PC-3 (cell line): ENCODE measurements at regions not wholly inside any gene's neighbourhood (a gene's known extent, or its start where the extent isn't known, plus 50 kb on each side); places are given as distances from the start of the nearest gene placed in this dataset.

Source experiments
- EZH2phosphoT487 ChIP-seq: fragments of 300-600 bp; sonication (generic); IDR thresholded peaks from 2 replicates; pipeline ENCODE4 v1.6.1; 2018; ENCODE audit warnings: mild to moderate bottlenecking, antibody characterized with exemption, low read length, borderline replicate concordance
- TF ChIP-seq, protein P1 (sequence below): fragments of 300-600 bp; sonication (generic); conservative IDR thresholded peaks from 2 replicates; pipeline ENCODE4 v1.5.1; 2017; ENCODE audit warnings: antibody characterized with exemption, low read depth, mild to moderate bottlenecking, low read length

DNA sequence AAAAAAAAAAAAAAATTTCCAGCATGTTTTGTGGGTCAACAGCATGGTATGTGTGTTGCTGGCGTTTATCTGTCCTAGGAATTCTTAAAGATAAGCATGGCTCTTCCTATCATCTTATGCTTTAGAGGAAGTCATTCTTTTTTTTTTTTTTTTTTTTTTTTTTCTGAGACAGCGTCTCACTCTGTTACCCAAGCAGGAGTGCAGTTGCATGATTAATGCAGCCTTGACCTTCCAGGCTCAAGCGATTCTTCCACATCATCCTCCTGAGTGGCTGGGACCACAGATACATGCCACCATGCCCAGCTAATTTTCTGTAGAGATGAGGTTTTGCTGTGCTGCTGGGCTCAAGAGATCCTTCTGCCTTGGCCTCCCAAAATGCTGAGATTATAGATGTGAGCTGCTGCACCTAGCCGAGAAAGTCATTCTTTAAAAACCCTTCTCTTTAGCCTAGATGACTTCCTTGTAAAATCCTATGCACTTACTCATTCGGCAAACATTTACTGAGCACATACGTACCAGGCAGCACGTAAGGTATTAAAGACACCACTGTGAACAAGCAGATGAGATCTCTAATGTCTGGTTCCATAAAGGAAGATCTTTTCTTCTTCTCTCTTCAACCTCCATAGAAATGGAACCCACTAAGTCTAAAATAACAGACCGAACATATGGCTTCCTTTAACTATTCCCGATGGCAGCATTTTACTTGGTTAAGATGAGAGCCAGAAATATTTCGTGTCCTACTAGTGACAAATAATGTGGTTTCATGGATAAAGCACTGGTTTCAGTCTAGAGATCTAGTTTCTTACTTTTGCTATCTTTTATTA, 122.4 kb downstream of the RIN2 start:
- TF ChIP-seq EZH2phosphoT487, result no peak
- TF ChIP-seq, protein P1, sequence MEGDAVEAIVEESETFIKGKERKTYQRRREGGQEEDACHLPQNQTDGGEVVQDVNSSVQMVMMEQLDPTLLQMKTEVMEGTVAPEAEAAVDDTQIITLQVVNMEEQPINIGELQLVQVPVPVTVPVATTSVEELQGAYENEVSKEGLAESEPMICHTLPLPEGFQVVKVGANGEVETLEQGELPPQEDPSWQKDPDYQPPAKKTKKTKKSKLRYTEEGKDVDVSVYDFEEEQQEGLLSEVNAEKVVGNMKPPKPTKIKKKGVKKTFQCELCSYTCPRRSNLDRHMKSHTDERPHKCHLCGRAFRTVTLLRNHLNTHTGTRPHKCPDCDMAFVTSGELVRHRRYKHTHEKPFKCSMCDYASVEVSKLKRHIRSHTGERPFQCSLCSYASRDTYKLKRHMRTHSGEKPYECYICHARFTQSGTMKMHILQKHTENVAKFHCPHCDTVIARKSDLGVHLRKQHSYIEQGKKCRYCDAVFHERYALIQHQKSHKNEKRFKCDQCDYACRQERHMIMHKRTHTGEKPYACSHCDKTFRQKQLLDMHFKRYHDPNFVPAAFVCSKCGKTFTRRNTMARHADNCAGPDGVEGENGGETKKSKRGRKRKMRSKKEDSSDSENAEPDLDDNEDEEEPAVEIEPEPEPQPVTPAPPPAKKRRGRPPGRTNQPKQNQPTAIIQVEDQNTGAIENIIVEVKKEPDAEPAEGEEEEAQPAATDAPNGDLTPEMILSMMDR, result no peak
